Epithelial cell of esophagus (primary cell): ENCODE measurements at regions not wholly inside any gene's neighbourhood (a gene's known extent, or its start where the extent isn't known, plus 50 kb on each side); places are given as distances from the start of the nearest gene placed in this dataset.
"Not testable (repeated sequence)": the region's sequence is repeated elsewhere in the genome, so short reads cannot be mapped to it uniquely, and the experiment has no call there.

ENCODE experiments used
- DNase-seq: peaks from one replicate; pipeline ENCODE4 v3.0.0; 2010; ENCODE audit warnings: low read depth
- H3K4me3 ChIP-seq: 2 replicates; pipeline ENCODE4 v1.5.1; 2011; ENCODE audit warnings: mild to moderate bottlenecking, low read length, control low read depth
- TF ChIP-seq, protein P1 (sequence below): IDR thresholded peaks from 2 replicates; pipeline ENCODE4 v1.5.1; 2011; ENCODE audit warnings: low read depth, mild to moderate bottlenecking, low read length, control low read depth, inconsistent platforms; ENCODE audit not compliant: insufficient read depth; ENCODE audit errors: missing control alignments

DNA sequence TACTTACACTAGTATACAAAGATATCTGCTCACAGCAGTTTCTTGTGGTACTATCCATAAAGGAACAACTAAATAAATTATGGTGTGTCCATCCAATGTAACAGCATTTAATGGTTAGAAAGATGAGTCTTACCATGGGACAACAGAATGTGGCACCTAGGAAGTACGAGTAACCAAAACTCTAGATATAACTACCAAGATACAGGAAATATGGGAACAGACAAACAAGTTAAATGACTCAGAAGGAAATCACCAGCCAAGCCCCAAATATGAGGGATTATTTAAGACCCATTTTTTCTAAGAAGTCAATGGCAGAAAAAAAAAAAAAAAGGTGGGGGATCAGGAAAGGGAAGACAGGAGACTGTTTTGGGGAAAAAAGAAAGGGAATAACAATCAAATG, 294.8 kb downstream of the PRELID2 start:
- DNase-seq, result peak; percentile 58
- H3K4me3 ChIP-seq, result no peak overlapping the region
- TF ChIP-seq, protein P1, sequence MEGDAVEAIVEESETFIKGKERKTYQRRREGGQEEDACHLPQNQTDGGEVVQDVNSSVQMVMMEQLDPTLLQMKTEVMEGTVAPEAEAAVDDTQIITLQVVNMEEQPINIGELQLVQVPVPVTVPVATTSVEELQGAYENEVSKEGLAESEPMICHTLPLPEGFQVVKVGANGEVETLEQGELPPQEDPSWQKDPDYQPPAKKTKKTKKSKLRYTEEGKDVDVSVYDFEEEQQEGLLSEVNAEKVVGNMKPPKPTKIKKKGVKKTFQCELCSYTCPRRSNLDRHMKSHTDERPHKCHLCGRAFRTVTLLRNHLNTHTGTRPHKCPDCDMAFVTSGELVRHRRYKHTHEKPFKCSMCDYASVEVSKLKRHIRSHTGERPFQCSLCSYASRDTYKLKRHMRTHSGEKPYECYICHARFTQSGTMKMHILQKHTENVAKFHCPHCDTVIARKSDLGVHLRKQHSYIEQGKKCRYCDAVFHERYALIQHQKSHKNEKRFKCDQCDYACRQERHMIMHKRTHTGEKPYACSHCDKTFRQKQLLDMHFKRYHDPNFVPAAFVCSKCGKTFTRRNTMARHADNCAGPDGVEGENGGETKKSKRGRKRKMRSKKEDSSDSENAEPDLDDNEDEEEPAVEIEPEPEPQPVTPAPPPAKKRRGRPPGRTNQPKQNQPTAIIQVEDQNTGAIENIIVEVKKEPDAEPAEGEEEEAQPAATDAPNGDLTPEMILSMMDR, result no peak

DNA sequence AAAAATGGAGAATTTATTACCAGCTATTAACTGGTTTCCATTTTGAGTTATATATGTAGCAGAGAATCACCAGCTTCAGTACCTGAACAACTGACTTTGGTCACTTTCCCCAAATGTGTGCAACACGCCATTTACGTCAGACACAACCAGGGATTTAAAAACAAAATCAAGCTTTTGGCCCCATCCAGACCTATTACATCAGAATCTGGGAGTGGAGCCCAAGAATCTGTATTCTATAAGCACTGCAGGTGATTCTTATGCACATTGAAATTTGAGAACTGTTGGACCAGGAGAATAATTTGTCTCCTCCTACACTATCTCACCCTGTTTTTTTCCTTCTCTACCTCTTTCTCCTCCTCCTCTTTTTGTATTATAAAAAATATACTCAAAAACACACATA, 295.9 kb downstream of the PRELID2 start:
- no peak overlapping the region for H3K4me3 ChIP-seq
- no peak for DNase-seq
- TF ChIP-seq, protein P1, result no peak

DNA sequence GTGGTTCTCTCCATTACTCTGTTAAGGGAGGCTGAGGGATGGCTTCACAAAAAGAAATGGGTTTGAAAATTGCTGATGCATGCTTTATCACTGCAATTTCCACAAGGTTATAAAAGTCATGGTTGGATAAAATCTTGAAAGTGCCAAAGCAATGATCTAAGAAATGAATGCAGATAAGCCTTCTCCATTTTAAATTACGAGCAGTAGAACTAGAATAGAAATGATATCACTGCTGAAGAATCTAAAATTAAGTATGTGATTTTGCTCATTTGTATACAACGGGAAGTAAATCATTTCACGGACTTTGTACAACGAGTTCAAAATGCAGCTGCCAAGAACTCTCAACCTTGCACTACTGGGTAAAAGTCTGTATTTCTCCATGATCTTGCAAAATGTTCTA, 299.0 kb downstream of the PRELID2 start:
- no peak overlapping the region for H3K4me3 ChIP-seq
- TF ChIP-seq, protein P1, result no peak
- DNase-seq, result no peak

DNA sequence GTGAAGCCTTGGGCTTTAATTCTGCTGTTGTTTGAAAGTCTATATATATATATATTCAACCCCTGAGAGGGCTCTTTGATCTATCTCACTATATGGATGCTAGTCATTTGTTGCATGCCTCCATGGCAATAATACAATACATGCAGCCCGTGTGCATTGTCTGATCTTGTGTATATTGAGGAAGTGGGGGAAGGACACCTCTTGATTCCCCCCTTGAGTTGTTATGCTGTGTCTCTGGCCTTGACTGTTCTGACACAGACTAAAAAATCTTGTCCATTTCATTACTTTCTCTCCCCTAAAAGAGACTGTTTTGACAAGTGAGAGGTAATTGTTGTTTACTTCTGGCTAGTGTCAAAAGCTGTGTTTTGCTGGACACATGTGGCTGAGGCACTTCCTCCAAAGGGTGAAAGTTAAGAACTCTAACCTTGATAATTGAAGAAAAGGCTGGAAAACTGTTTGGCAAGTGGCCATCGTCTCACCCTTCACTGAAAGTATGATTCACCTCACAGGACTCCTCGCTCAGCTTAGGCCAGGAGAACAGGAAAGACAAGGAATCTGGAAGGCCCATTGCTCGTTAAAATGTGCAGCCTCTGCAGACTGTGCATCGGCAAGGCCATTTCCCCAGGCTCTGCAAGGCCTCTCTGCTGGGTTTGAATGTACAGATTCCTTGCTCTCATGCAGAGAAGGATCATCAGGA, 304.0 kb downstream of the PRELID2 start:
- H3K4me3 ChIP-seq, result no peak overlapping the region
- TF ChIP-seq, protein P1, result no peak
- peak; percentile 95 for DNase-seq

DNA sequence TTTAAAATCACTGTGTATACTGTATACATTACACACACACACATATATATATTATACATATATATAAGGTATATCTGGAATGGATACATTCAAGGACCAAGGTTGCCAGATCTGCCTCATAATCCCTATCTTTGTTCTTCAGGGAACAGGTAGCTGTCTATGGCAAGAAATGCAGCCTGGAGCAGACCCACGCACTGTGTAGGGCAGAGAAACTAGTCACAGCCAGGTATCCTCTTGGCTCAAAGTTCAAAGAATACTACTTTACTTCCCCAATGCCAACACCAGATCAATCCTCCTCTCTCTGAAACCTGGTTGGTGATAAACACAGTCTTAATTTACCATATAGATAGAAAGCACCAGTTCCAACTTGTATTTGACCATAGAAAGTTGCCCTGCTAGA, 313.6 kb downstream of the PRELID2 start:
- no peak overlapping the region for H3K4me3 ChIP-seq
- no peak for DNase-seq
- TF ChIP-seq, protein P1, result no peak

DNA sequence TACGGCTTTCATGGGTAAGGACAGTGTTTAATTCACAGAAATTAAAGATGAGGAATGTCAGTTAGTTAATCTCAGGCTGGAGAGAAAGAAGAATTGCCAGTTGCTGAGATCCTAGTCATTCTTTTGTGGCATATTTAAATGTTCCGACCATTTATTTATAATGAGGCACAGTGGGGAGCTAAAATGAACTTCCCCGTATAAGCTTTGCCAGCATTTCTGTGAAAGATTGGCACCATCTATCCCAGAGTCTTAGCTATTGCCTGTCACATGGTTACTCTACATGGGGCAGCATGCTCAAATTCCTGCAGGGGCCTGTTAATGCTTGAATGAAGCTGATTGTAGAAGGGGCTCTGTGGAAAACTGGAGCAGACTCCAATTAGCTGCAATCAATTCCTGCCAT, 314.1 kb downstream of the PRELID2 start:
- no peak overlapping the region for H3K4me3 ChIP-seq
- DNase-seq, result peak; percentile 36
- TF ChIP-seq, protein P1, result no peak

DNA sequence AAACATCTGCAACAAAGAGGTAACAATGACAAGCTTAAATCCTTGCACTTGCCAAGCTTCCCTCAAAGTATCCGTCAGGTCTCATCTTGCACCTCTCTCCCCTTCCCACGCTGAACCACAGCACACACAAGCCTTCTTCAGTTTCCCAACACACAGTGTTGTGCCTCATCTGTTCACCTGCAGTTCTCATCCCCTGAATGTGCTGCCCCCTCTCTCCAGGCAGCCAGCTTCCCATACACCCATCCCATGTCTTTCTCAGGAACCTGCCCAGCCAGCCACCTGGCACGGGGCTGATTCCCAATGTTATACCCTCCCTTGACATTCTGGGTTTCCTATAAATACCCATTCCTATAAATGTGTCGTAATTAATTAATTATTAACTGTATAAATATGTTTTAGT, 314.8 kb downstream of the PRELID2 start:
- H3K4me3 ChIP-seq, result no peak overlapping the region
- TF ChIP-seq, protein P1, result no peak
- no peak for DNase-seq

DNA sequence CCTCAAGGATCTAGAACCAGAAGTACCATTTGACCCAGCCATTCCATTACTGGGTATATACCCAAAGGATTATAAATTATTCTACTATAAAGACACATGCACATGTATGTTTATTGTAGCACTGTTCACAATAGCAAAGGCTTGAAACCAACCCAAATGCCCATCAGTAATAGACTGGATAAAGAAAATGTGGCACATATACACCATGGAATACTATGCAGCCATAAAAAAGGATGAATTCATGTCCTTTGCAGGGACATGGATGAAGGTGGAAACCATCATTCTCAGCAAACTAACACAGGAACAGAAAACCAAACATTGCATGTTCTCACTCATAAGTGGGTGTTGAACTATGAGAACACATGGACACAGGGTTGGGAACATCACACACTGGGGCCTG, 317.6 kb downstream of the PRELID2 start:
- not testable (repeated sequence) for DNase-seq, H3K4me3 ChIP-seq
